T-helper 2 cell (primary cell): ENCODE measurements at regions not wholly inside any gene's neighbourhood (a gene's known extent, or its start where the extent isn't known, plus 50 kb on each side); places are given as distances from the start of the nearest gene placed in this dataset.
"Not testable (repeated sequence)": the region's sequence is repeated elsewhere in the genome, so short reads cannot be mapped to it uniquely, and the experiment has no call there.

Experiments used
- DNase-seq, 5 experiments: peaks; one replicate each; pipeline versions ENCODE4 v3.0.0 to v3.0.0-alpha.2; 2012 to 2022

GRCh38 chr2:195150819-195151218 lies 506.2 kb upstream of the SLC39A10 start:
- DNase-seq, result no peak

GRCh38 chr2:195148004-195148403 lies 509.0 kb upstream of the SLC39A10 start:
- no peak for DNase-seq

DNA sequence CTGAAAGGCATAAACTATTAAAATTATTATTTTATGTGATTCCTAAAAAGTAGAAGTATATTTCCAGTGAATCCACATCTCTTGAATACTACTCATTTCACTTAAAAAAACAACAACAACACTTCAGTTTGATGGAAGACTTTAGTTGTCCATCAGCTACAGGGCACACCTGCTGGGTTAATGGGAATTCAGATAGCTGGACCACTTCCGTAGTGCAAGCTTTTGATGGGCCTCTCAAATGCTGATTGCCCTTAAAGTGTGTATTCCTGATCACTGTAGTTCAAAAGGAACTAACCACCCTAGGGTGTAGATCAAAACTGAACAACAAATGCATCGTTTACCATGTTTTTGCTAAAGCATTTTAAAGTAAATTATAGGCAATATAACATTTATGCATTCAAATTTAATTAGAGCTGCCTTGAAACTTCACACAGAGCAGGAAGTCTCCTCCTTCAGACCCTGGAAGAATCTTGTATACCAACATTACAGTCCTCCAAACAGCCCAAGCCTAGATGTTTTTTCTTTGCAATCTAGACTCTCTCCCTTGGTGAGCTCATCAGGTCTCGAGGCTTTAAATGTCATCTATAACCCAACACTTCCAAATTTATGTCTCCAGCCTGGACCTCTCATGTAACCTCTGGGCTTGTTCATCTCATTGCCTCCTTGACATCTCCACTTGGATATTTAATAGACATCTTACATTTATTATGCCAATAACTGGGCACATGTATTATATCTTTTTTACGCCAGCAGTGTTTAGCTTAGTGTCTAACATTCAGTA lies 510.1 kb upstream of the SLC39A10 start:
- DNase-seq, result no peak

GRCh38 chr2:195138435-195138834 lies 518.6 kb upstream of the SLC39A10 start:
- DNase-seq, result no peak

GRCh38 chr2:195125889-195126288 lies 531.1 kb upstream of the SLC39A10 start:
- DNase-seq, result not testable (repeated sequence)

- DNase-seq, result no peak
These were observed 532.5 kb upstream of the SLC39A10 start for GRCh38 chr2:195124391-195125079.

DNA sequence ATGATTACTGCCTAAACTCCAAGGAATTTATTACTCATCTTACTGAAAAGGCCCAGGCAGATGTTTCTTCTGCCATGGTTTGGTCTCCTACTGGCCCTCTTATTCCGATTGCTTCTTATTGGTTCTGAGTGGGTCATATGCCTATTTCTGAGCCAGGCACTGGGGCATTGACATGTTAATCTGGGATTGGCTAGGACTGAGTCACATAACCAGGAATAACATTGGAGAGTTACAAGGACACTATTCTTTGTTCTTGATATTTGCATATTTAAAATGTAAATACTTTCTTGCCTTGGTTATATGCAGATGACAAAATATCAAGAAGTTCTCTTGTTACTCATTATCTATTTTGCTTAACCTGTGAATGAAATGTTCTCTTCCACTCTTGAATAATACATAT lies 534.4 kb upstream of the SLC39A10 start:
- DNase-seq, result no peak

DNA sequence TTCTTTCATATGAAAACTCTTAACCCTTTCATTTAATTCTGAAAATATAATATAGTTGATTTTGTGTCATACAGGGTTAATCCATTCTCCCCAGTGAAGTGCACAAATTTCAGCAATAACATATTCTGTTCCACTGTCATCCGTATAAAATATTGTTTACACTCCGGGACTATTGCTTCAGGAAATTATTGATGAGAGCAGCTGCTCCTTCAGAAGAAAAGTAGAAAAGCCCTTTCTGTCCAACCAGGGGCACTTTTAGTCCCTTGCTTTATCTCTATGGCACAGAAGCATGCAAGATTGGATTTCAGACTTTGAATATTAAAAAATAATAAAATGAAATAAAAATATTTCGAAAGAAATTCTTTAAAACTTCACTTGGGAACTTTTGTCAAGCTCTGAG lies 535.7 kb upstream of the SLC39A10 start:
- DNase-seq, result no peak

- no peak for DNase-seq
These were observed 537.8 kb upstream of the SLC39A10 start for GRCh38 chr2:195119231-195119630.

DNA sequence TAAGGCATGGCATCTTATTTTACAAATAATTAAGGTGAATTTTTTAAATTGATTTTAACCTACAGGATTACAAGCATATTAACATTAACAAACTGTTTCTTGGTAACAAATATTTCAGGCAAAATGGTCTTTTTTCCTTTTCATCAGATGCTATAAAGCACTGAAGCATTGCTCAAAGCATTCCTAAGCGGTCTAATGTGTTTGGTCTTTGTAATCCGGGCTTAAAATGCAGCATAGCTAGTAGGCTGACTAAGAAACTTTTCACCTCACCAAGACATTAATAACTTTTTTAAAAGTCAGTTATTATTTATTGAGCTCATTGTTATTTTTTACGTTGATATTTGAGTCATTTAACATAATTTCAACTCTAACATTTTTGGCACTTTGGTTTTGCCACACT lies 538.8 kb upstream of the SLC39A10 start:
- DNase-seq, result no peak

GRCh38 chr2:195117011-195117410 lies 540.0 kb upstream of the SLC39A10 start:
- no peak for DNase-seq

GRCh38 chr2:195115738-195116137 lies 541.3 kb upstream of the SLC39A10 start:
- no peak for DNase-seq

DNA sequence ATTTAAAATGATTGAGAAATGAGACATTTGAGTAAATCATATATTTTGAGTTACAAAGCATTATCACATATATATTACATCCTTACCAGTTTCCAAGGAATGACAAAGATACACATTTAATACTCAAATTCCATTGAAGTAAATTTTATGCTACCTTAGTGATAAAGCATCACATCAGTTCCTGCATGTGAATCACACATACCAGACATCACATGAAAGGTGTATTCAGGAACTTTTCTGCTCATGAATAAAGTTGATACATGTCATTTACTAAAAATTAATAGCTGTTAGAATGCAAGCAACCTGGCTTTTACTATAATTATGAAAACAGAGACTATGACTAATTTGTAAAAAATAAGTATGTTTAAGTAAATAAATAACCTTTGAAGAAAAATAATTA lies 548.8 kb upstream of the SLC39A10 start:
- no peak for DNase-seq

DNA sequence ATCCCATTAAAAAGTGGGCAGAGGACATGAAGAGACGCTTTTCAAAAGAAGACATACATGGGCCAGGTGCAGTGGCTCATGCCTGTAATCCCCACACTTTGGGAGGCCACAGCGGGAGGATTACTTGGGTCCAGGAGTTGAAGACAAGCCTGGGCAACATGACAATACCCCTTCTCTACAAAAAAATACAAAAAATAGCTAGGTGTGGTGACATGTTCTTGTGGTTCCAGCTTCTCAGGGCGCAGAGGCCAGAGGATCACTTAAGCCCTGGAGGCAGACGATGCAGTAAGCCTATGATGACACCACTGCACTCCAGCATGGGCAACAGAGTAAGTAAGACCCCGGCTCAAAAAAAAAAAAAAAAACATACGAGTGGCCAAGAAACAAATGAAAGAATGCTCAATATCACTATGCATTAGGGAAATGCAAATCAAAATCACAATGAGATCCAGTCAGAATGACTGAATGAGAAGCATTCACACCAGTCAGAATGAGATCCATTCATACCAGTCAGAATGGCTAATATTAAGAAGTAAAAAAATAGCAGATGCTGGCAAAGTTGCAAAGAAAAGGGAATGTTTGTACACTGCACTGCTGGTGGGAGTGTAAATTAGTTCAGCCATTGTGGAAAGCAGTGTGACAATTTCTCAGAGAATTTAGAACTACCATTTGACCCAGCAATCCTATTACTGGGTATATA lies 550.2 kb upstream of the SLC39A10 start:
- no peak for DNase-seq

DNA sequence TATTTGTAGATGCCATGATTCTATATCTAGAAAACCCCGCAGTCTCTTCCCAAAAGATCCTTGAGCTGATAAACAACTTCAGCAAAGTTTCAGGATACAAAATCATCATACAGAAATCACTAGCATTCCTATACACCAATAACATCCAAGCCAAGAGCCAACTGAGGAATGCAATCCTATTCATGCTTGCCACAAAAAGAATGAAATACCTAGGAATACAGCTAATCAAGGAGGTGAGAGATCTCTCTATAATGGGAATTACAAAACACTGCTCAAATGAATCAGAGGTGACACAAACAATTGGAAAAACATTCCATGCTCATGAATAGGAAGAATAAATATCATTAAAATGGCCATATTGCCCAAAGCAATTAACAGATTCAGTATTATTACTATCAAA lies 551.4 kb upstream of the SLC39A10 start:
- DNase-seq, result no peak

GRCh38 chr2:195094330-195094729 lies 562.7 kb upstream of the SLC39A10 start:
- DNase-seq, result no peak

GRCh38 chr2:195092341-195092740 lies 564.7 kb upstream of the SLC39A10 start:
- DNase-seq, result no peak

DNA sequence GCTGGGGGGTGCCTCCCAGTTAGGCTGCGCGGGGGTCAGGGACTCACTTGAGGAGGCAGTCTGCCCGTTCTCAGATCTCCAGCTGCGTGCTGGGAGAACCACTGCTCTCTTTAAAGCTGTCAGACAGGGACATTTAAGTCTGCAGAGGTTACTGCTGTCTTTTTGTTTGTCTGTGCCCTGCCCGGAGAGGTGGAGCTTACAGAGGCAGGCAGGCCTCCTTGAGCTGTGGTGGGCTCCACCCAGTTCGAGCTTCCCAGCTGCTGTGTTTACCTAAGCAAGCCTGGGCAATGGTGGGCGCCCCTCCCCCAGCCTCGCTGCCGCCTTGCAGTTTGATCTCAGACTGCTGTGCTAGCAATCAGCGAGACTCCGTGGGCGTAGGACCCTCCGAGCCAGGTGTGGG lies 584.2 kb upstream of the SLC39A10 start:
- DNase-seq, result not testable (repeated sequence)

GRCh38 chr2:195057001-195057400 lies 600.0 kb upstream of the SLC39A10 start:
- no peak for DNase-seq

DNA sequence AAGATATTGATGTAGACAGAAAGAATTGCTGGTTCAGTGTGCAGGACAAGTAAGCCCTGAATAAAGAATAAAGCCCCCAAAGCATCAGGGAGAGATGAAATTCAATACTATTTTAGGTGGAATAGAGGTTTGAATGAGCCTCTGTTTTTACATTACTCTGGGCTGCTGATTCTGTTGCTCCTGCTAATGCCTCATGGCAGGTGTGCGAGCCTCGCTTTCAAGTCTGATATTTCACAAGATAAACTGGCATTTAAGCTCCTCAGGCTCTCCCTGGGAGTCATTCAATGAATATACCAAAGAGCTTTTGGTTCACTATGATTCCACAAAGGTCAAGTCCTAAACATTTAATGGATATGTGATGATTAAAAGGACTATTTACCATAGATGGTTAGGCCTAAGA lies 601.0 kb upstream of the SLC39A10 start:
- DNase-seq, result no peak

- no peak for DNase-seq
These were observed 605.6 kb upstream of the SLC39A10 start for GRCh38 chr2:195051401-195051800.

- DNase-seq, result peak in 1 of 5 experiments; percentile 2
These were observed 607.5 kb upstream of the SLC39A10 start for GRCh38 chr2:195049372-195050031.

DNA sequence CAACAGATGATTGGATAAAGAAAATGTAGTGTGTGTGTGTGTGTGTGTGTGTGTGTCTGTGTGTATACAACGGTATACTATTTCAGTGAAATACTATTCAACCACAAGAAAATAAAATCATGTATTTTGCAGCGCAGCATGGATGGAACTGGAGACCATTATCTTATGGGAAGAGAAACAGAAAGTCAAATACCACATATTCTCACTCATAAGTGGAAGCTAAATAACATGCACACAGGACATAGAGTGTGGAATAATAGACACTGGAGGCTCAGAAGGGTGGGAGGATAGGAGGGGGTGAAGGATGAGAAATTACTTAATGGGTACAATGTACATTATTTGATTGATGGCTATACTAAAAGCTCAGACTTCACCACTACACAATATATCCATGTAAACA lies 609.1 kb upstream of the SLC39A10 start:
- no peak for DNase-seq
